Osteoblast (primary cell): ENCODE measurements at regions not wholly inside any gene's neighbourhood (a gene's known extent, or its start where the extent isn't known, plus 50 kb on each side); places are given as distances from the start of the nearest gene placed in this dataset.
"Not testable (repeated sequence)": the region's sequence is repeated elsewhere in the genome, so short reads cannot be mapped to it uniquely, and the experiment has no call there.

ENCODE experiments used
- DNase-seq: peaks from one replicate; pipeline ENCODE4 v3.0.0; 2011; ENCODE audit warnings: low spot score, mixed read lengths; ENCODE audit not compliant: insufficient read length; ENCODE audit errors: missing footprints
- H2AFZ ChIP-seq: 2 replicates; pipeline ENCODE4 v1.6.0; 2011; ENCODE audit warnings: mild to moderate bottlenecking, low read length
- H3K27ac ChIP-seq: 2 replicates; pipeline ENCODE4 v1.5.1; 2011; ENCODE audit warnings: mild to moderate bottlenecking, low read depth, low read length, moderate library complexity
- H3K27me3 ChIP-seq: 2 replicates; pipeline ENCODE4 v1.6.0; 2012; ENCODE audit warnings: mild to moderate bottlenecking, control low read depth, inconsistent platforms, low read length, moderate library complexity; ENCODE audit not compliant: insufficient read depth
- H3K36me3 ChIP-seq: 2 replicates; pipeline ENCODE4 v1.5.1; 2011; ENCODE audit warnings: mild to moderate bottlenecking, low read length, control low read depth, moderate library complexity; ENCODE audit not compliant: insufficient read depth
- H3K4me1 ChIP-seq: 2 replicates; pipeline ENCODE4 v1.5.1; 2011; ENCODE audit warnings: mild to moderate bottlenecking, low read length, control low read depth, moderate library complexity; ENCODE audit not compliant: insufficient read depth
- H3K4me2 ChIP-seq: 2 replicates; pipeline ENCODE4 v1.6.0; 2011; ENCODE audit warnings: mild to moderate bottlenecking, low read length; ENCODE audit not compliant: insufficient read depth
- H3K4me3 ChIP-seq: fragments of 200-600 bp; sonication (generic); 3 replicates; pipeline ENCODE4 v1.5.1; 2012; ENCODE audit warnings: mild to moderate bottlenecking, low read length, inconsistent platforms; ENCODE audit not compliant: insufficient read depth
- H3K79me2 ChIP-seq: 2 replicates; pipeline ENCODE4 v1.6.0; 2012; ENCODE audit warnings: mild to moderate bottlenecking, low read length, control low read depth, inconsistent platforms; ENCODE audit not compliant: insufficient read depth
- H3K9me3 ChIP-seq: 2 replicates; pipeline ENCODE4 v1.5.1; 2011; ENCODE audit warnings: low read depth, low read length, control low read depth
- H4K20me1 ChIP-seq: 2 replicates; pipeline ENCODE4 v1.6.0; 2012; ENCODE audit warnings: mild to moderate bottlenecking, low read length, control low read depth; ENCODE audit not compliant: insufficient read depth
- CTCF ChIP-seq: IDR thresholded peaks from 2 replicates; pipeline ENCODE4 v1.5.1; 2011; ENCODE audit warnings: mild to moderate bottlenecking, low read depth, low read length, moderate library complexity; ENCODE audit errors: extremely low read depth

GRCh38 chr10:118958559-118958958, 71.0 kb upstream of the NANOS1 start:
- no peak for TF ChIP-seq CTCF
- H3K4me2 ChIP-seq: no peak overlapping the region
- H4K20me1 ChIP-seq: no peaks in the 10 kb centered on the region
- no peak overlapping the region for H2AFZ ChIP-seq
- DNase-seq: no peak
- no peaks in the 10 kb centered on the region for H3K9me3 ChIP-seq
- H3K27ac ChIP-seq: no peak overlapping the region
- H3K27me3 ChIP-seq: peaks cover 2% of the 10 kb centered on the region
- no peak overlapping the region for H3K4me3 ChIP-seq
- H3K79me2 ChIP-seq: no peaks in the 10 kb centered on the region
- H3K4me1 ChIP-seq: peaks cover 9% of the 10 kb centered on the region
- no peaks in the 10 kb centered on the region for H3K36me3 ChIP-seq

GRCh38 chr10:118958984-118959925, 70.3 kb upstream of the NANOS1 start:
- Histone ChIP-seq H3K36me3 (no peaks in the 10 kb centered on the region), H3K9me3 (no peaks in the 10 kb centered on the region), H3K4me3 (no peak overlapping the region), H3K27ac (no peak overlapping the region), H4K20me1 (no peaks in the 10 kb centered on the region), H2AFZ (no peak overlapping the region), H3K4me2 (no peak overlapping the region), H3K79me2 (no peaks in the 10 kb centered on the region), H3K4me1 (peaks cover 9% of the 10 kb centered on the region), H3K27me3 (no peaks in the 10 kb centered on the region)
- DNase-seq: no peak
- no peak for TF ChIP-seq CTCF

GRCh38 chr10:118960157-118961090, 69.1 kb upstream of the NANOS1 start:
- H3K36me3 ChIP-seq: no peaks in the 10 kb centered on the region
- no peaks in the 10 kb centered on the region for H4K20me1 ChIP-seq
- no peak overlapping the region for H3K4me2 ChIP-seq
- no peak for TF ChIP-seq CTCF
- peaks cover 9% of the 10 kb centered on the region for H3K4me1 ChIP-seq
- no peak for DNase-seq
- H3K27ac ChIP-seq: no peak overlapping the region
- H2AFZ ChIP-seq: no peak overlapping the region
- H3K4me3 ChIP-seq: no peak overlapping the region
- H3K79me2 ChIP-seq: no peaks in the 10 kb centered on the region
- no peaks in the 10 kb centered on the region for H3K27me3 ChIP-seq
- H3K9me3 ChIP-seq: no peaks in the 10 kb centered on the region

GRCh38 chr10:118961436-118961835, 68.1 kb upstream of the NANOS1 start:
- no peak overlapping the region for H3K4me2 ChIP-seq
- H3K4me3 ChIP-seq: no peak overlapping the region
- peaks cover 9% of the 10 kb centered on the region for H3K4me1 ChIP-seq
- no peak for DNase-seq
- H3K27me3 ChIP-seq: no peaks in the 10 kb centered on the region
- no peaks in the 10 kb centered on the region for H3K36me3 ChIP-seq
- no peaks in the 10 kb centered on the region for H3K79me2 ChIP-seq
- no peak overlapping the region for H3K27ac ChIP-seq
- no peaks in the 10 kb centered on the region for H3K9me3 ChIP-seq
- no peaks in the 10 kb centered on the region for H4K20me1 ChIP-seq
- no peak overlapping the region for H2AFZ ChIP-seq
- no peak for TF ChIP-seq CTCF

- H3K4me1 ChIP-seq, H2AFZ ChIP-seq, DNase-seq, H3K27me3 ChIP-seq, H3K36me3 ChIP-seq, H3K27ac ChIP-seq, H3K79me2 ChIP-seq, H3K4me2 ChIP-seq, H4K20me1 ChIP-seq, H3K4me3 ChIP-seq, H3K9me3 ChIP-seq: not testable (repeated sequence)
Measured at GRCh38 chr10:118962331-118962868, 67.1 kb upstream of the NANOS1 start.
